NT2/D1 (cell line): ENCODE measurements at regions not wholly inside any gene's neighbourhood (a gene's known extent, or its start where the extent isn't known, plus 50 kb on each side); places are given as distances from the start of the nearest gene placed in this dataset.

ENCODE experiments used
- SUZ12 ChIP-seq: IDR thresholded peaks from 2 replicates; pipeline ENCODE4 v1.6.1; 2011; ENCODE audit not compliant: insufficient read length, insufficient read depth; ENCODE audit errors: extremely low read depth
- ZNF274 ChIP-seq: IDR thresholded peaks from 2 replicates; pipeline ENCODE4 v1.6.1; 2011; ENCODE audit warnings: mild to moderate bottlenecking, low read depth, low read length

GRCh38 chr7:3201306-3201705, 99.7 kb upstream of the SDK1 start:
- TF ChIP-seq SUZ12 (no peak), ZNF274 (no peak)
